ENCODE measurements at regions not wholly inside any gene's neighbourhood (a gene's known extent, or its start where the extent isn't known, plus 50 kb on each side); places are given as distances from the start of the nearest gene placed in this dataset.

- no peak for TF ChIP-seq CTCF (IDR thresholded peaks at IDR 0.05)
- TF ChIP-seq POLR2A (IDR thresholded peaks at IDR 0.05): no peak
Observed at GRCh38 chr2:15871239-15871783, 69.0 kb upstream of the MYCN start.

All from thyroid gland (tissue), 4 donors.